Tibial nerve (tissue), 3 donors: ENCODE measurements at regions not wholly inside any gene's neighbourhood (a gene's known extent, or its start where the extent isn't known, plus 50 kb on each side); places are given as distances from the start of the nearest gene placed in this dataset.

Experiments
- POLR2A ChIP-seq, 2 donors: fragments of 450-650 bp; IDR thresholded peaks; one replicate each; pipeline ENCODE4 v1.6.1; 2017; ENCODE audit warnings: antibody characterized with exemption in 2 of 2, mild to moderate bottlenecking in 2 of 2, moderate library complexity in 2 of 2
- TF ChIP-seq, protein P1 (sequence below), 5 experiments: fragments of 200-600 bp in 3 of 5; fragments of 450-650 bp in 2 of 5; sonication (generic) in 3 of 5; IDR thresholded peaks; one replicate each; pipeline ENCODE4 v1.5.1; 2016 to 2019; ENCODE audit warnings: antibody characterized with exemption in 5 of 5, mild to moderate bottlenecking in 3 of 5, moderate library complexity in 2 of 5

DNA sequence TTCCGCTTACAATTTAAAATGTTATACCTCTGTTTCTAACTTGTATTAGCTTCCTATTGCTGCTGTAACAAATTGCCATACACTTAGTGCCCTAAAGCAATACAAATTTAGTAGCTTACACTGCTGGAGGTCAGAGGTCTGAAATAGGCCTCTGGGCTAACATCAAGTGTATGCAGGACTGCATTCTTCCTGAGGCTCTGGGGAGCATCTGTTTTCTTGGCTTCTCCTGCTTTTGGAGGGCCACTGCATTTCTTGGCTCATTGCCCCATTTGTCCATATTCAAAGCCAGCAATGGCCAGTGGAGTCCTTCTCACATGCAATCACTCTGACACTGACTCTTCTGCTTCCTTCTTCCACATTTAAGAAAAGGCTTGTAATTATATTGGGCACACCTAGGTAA is 639.8 kb upstream of the INTU start:
- TF ChIP-seq, protein P1, sequence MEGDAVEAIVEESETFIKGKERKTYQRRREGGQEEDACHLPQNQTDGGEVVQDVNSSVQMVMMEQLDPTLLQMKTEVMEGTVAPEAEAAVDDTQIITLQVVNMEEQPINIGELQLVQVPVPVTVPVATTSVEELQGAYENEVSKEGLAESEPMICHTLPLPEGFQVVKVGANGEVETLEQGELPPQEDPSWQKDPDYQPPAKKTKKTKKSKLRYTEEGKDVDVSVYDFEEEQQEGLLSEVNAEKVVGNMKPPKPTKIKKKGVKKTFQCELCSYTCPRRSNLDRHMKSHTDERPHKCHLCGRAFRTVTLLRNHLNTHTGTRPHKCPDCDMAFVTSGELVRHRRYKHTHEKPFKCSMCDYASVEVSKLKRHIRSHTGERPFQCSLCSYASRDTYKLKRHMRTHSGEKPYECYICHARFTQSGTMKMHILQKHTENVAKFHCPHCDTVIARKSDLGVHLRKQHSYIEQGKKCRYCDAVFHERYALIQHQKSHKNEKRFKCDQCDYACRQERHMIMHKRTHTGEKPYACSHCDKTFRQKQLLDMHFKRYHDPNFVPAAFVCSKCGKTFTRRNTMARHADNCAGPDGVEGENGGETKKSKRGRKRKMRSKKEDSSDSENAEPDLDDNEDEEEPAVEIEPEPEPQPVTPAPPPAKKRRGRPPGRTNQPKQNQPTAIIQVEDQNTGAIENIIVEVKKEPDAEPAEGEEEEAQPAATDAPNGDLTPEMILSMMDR (IDR thresholded peaks at IDR 0.05), result no peak
- no peak for TF ChIP-seq POLR2A (IDR thresholded peaks at IDR 0.05)
